Posterior cingulate gyrus (tissue), 11 donors: ENCODE measurements at regions not wholly inside any gene's neighbourhood (a gene's known extent, or its start where the extent isn't known, plus 50 kb on each side); places are given as distances from the start of the nearest gene placed in this dataset.
A peak's percentile ranks its signal among the peaks of the same experiment; 100 is the strongest.

Experiments
- DNase-seq, 10 donors: peaks; one replicate each; pipeline versions ENCODE4 v3.0.0 to v3.0.0-alpha.2; 2020 to 2021; ENCODE audit warnings: mixed read lengths in 3 of 10
- intact Hi-C: fragments of 100-400 bp; cut with DNase I; formaldehyde crosslinking; loops from one replicate; pipeline ENCODE4 v1.15.1; 2023

GRCh38 chr11:33479231-33479630 is 221.4 kb downstream of the C11orf91 start:
- intact Hi-C loops = no loop called here
- DNase-seq = peak in 1 of 10 donors; percentile 63

- intact Hi-C loops = no loop called here
- peak in 8 of 10 donors; percentile 38 to 94 (median 59) for DNase-seq
These were observed 221.0 kb downstream of the HIPK3 start for GRCh38 chr11:33478111-33478573.

DNA sequence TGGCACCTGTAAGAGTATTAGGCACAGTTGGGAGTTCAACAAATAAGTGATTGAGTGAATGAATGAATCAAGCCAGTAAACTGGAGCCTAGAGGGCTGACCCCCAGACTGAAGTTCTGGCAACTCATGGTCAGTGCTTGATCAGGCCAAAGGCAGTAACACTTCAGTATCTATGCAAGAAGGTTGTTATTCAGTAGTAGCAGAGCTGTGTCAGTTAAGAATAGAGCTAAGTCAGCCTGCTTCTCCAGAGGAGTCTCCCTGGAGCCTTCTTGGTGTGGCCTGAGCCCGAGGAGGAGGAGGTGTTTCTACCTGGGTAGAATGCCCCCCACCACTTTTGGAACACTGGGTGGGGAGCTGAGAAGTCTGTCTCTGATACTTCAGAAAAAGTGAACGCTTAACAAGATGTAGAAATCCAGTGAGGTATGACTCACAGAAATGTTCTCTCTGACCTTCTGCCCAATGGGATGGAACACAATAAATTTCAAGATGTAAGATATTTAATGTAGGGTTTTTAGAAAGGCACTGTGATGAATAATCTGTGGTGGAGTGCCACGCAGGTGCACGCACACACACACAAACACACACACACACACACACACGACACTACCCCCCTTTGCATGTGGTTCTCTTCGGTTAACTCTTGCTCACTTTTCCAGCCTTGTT is 219.9 kb downstream of the HIPK3 start:
- intact Hi-C loops = no loop called here
- no peak for DNase-seq

GRCh38 chr11:33475993-33476392 is 218.8 kb downstream of the HIPK3 start:
- intact Hi-C loops = no loop called here
- DNase-seq = peak in 4 of 10 donors; percentile 12 to 52 (median 16)

GRCh38 chr11:33474866-33475265 is 217.7 kb downstream of the HIPK3 start:
- intact Hi-C loops = no loop called here
- DNase-seq = peak in 1 of 10 donors; percentile 78

GRCh38 chr11:33471541-33471940 is 214.4 kb downstream of the HIPK3 start:
- intact Hi-C loops = no loop called here
- no peak for DNase-seq

GRCh38 chr11:33467966-33468365 is 210.8 kb downstream of the HIPK3 start:
- DNase-seq = no peak
- intact Hi-C loops = no loop called here

DNA sequence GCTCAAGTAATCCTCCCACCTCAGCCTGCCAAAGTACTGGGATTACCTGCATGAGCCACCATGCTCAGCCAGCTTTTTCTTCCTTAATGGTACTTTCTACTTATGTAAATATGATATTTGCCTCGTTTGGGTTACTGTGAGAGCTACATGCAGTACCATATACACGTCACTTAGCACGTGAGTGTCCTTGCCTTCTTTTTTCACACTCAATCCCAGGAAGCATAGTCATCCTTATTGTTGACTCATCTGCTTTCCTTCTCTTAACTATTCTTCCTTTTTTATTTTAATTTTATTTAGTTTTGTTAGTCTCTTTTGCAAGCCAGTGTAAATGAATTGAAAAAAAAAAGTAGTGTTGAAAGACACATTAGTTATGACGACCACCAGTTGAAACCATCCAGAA is 205.9 kb downstream of the HIPK3 start:
- intact Hi-C loops = no loop called here
- no peak for DNase-seq

DNA sequence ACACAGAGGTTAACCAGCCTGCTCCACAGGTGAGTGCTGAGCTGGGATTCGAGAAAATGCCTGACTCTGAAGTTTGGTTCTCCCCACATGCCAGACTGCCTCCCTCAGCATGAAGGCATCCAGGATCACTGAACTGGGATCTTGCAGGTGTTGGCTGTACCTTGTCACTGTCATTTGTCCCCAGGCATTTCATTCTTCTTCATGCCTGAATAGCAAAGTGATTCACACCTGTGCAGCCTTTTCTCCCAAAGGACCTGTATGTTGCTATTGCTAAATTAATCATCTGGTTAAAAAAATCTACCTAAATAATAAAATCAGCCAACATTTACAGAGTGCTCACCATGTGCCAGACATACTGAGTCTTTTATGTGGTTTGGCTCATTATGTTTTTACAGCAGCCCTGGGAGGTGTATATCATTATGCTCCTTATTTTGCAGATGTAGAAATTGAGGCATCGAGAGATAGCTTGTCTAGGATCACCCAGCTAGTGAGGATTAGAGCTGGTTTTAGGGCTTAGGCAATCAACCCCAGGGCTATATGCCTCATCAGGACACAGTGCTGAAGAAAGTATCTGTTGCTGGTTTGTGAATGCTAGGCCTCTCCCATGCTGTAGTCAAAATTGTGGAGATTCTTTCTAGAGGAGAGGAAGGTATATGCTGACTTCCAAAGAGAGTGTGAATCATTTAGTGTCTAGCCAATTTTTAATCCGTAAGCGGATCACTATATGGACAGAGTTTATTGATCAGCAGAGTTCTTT is 204.4 kb downstream of the HIPK3 start:
- intact Hi-C loops = no loop called here
- DNase-seq = no peak

GRCh38 chr11:33457948-33458347 is 200.8 kb downstream of the HIPK3 start:
- intact Hi-C loops = no loop called here
- no peak for DNase-seq

GRCh38 chr11:33455867-33456463 is 198.8 kb downstream of the HIPK3 start:
- intact Hi-C loops = no loop called here
- DNase-seq = no peak

GRCh38 chr11:33454264-33454663 is 197.1 kb downstream of the HIPK3 start:
- no peak for DNase-seq
- intact Hi-C loops = no loop called here

DNA sequence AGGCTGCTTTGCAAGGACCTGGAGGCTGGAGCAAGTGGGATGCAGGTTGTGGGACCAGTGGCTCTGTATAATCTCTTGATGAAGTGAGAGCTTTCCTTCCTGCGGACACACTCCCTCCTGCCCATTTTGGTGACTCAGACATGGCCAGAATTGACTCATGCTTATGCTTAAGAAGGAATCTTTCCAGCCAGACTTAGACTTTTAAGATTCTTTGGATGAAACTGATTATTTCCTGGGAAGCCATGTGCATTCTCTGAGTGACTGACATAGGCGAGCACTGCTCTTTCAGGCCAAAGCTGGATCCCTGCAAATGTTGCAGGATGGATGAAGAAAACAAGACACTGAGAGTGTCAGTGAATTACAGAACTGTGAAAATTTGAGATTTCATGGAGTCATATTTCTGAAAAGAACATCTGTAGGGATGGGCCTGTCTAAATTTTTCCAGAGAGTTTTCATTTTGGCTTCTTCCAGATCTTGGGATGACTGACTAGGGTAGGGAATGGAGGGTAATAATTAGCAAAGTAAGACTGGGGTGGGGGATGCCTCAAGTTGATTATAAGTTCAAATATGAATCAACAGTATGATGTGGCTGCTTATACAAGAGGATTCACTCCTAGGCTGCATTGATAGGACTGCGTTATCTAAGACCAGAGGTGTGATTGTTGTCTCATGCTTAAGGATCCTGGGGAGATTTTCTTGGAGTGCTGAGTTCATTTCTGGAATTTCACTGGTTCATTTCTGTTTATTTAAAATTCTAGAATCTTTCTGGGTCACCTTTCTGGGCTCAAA is 195.8 kb downstream of the HIPK3 start:
- intact Hi-C loops = no loop called here
- no peak for DNase-seq

DNA sequence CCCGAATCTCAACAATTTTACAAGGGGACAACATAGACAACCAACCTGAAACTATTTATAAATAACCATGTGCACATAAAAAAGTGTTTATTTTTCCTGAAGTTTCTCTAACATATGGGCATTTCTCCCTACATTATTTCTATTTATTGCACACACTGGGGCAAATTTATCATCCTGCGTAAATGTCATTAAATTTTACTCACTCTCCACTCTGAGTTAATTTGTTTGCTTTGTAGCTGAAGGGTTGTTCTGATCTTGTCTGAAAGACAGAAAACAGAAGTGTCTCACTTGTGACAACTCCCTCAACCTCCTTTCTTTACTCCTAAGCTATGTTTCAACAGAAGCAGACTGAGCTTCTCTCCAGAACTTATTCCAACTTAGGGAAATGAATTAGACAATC is 194.2 kb downstream of the HIPK3 start:
- intact Hi-C loops = no loop called here
- no peak for DNase-seq

GRCh38 chr11:33449798-33450197 is 192.6 kb downstream of the HIPK3 start:
- DNase-seq = no peak
- intact Hi-C loops = no loop called here

GRCh38 chr11:33448461-33449130 is 191.4 kb downstream of the HIPK3 start:
- intact Hi-C loops = no loop called here
- no peak for DNase-seq

DNA sequence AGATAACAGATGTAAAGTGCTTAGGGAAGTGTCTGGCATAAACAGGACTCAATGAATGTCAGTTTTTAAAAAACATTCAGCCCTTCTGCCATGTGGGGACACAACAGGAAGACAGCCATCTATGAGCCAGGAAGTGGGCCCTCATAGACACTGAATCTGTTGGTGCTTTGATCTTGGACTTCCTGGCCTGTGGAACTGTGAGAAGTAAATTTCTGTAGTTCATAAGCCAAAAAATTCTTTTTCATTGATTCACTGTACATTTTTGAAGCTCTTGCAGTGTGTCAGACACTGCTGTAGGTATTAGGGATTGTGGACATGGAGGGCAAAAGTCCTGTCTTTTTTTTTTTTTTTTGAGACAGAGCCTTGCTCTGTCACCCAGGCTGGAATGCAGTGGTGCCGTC is 188.6 kb downstream of the HIPK3 start:
- intact Hi-C loops = no loop called here
- DNase-seq = no peak

GRCh38 chr11:33444835-33445594 is 187.8 kb downstream of the HIPK3 start:
- intact Hi-C loops = no loop called here
- DNase-seq = peak in 3 of 10 donors; percentile 10 to 28 (median 11)

- no peak for DNase-seq
- intact Hi-C loops = no loop called here
These were observed 186.5 kb downstream of the HIPK3 start for GRCh38 chr11:33443684-33444083.

DNA sequence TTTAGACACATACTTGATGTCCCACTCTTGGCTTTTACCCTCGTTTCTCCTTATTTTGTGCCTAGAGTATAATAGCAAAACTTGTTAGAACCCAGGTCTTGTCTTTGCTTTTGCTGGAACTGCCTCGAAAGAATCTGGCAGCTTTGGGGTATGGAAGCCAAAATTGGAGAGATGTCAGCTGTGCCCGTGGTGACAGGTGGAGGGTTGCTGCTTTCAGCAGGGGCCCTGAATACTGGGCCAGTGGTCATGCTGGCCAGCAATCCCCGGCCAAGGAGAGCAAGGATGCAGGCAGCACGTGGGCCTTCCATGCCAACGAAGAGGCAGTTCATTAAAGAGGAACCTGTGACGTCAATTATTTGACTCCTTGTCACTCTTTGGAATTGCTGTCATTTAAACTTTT is 181.1 kb downstream of the HIPK3 start:
- no peak for DNase-seq
- intact Hi-C loops = no loop called here
